Eye (tissue), 1 donor: ENCODE measurements at regions not wholly inside any gene's neighbourhood (a gene's known extent, or its start where the extent isn't known, plus 50 kb on each side); places are given as distances from the start of the nearest gene placed in this dataset.
"Not testable (repeated sequence)": the region's sequence is repeated elsewhere in the genome, so short reads cannot be mapped to it uniquely, and the experiment has no call there.

Source experiments
- DNase-seq: peaks from one replicate; pipeline ENCODE4 v3.0.0-alpha.2; 2015

DNA sequence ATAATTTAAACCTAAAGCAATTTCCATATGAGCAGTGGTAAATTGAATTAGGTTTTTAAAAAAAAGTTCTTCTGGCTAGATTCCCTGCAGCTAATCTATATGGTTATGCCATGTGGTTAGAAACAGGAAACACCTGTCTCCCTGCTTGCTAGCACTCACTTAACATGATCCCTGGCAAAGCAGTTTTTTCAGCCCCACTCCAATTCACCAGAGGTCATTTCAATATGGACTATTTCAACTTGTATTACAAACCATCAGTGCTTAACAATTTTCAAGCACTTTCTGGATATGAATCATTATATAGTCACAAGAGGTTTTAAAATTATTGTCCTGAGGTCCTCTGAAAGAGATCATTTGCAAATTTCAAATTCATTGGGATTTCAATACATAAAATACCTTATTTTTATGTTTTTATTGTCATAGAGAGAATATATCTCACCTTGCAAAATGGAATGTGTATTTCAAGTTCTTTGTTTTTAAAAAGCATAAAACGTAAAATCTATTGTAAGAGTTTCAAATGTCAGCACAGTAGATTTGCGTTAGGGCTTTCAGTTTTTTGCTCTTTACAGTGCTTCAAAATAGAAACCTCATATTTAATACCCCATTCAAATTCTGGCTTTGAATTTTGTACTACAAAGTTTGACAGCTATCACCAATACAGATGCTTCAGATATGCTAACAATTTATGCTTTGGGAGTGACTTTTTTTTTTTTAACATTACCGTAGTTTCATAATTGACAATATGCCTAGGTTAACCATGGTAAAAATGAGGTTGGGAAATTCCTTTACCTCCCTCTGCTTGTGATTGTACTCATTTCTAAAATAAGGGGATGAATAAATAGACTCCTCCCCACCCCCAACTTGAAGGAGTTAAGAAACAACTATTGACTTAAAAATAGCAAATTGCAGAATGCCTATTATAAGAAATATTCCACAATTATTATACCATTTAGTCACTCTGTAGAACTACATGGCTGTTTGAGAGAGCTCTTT, 117.5 kb upstream of the HGF start:
- DNase-seq, result no peak

DNA sequence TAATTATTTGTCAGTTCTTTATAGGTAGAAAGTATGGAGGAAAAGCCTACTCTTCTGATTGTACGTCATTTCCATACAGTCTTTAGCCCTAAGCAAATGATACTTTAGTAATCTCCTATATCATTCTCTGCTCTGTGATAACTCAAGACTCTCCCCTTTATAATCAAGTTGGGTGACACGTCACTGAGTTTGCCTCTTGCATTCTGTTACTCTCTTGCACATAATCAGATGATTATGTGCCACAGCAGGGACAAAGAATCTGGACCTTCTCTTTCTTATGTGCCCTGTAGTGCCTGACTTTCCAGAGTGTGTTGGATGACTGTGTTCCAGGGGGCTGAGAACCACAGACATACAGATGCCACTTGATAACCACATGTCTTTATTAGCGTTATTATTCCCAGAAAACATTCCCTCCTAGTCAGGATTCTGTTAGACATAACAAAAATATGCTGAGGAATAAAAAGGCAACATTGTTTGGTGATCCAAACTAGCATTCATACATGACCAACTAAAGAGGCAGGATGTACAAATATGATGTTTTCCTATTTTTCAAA, 116.4 kb upstream of the HGF start:
- DNase-seq, result no peak

GRCh38 chr7:81884817-81885216, 115.0 kb upstream of the HGF start:
- DNase-seq, result no peak

- no peak for DNase-seq
These were observed 114.0 kb upstream of the HGF start for GRCh38 chr7:81883801-81884393.

GRCh38 chr7:81882086-81882485, 112.2 kb upstream of the HGF start:
- no peak for DNase-seq

- DNase-seq, result no peak
These were observed 108.0 kb upstream of the HGF start for GRCh38 chr7:81877890-81878289.

DNA sequence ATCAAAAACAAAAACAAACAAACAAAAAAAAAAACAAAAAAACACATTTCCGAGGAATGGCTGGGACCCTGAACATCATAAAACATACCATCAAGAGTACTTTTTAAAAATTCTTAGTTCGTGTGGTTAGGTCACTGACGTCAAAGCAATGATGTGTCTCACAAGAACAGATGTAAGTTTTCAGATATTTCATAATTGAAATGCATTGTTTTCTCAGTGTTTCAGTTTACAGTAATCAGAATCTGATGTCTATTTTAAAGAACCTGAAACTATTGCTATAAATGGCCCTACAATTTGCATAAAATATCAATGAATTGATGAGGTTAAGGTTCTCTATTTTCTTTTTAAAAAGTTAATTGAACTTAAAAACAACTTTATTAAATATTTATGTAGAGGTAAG, 103.7 kb upstream of the HGF start:
- DNase-seq, result no peak

DNA sequence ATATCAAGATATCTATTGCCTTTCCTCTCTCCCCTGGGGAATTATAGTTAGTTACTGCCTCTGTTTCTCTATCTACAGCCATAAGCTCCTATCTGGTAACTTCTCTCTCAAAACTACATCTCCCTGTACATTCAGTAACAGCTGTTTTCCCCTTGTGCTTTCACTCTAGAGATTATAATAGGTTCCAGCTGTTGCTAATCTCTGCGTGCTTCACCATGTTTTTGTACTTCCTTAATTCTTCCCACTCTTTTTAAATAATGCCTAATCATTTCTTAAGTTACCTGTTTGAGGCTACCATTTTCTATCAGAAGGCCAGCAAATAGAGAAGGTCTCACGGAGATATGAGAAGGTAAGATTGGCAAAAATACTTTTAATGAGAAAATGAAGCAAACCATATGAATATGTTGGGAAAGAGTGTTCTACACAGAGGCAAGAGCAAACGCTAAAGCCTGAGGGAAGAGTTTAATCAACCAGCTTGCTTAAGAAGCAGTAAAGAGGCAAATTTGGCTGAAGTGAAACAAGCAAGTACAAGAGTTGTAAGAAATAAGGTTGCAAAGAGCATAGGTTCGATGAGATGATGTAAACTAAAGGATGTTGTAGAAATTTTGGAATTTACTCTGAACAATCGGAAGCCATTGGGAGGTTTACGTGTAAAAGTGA, 101.9 kb upstream of the HGF start:
- DNase-seq, result peak; percentile 5

GRCh38 chr7:81870608-81871007, 100.8 kb upstream of the HGF start:
- DNase-seq, result no peak

DNA sequence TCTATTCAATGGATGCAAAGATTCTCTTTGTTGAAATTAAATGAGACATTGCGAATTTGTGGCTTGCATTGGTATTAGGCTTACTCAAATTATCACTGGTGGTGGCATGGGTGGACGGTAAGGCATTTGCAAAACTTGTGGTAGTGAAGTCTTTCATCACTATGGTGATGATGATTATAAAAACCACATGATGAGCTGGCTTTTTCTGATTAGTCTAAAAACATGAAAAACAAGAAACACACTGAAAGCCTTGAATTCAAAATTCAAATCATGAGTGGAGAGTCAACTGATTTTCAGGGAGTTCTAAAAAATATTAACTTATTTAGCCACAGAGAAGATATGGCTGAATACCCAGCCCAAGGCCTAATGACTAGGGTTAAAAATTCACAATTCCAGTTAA, 99.8 kb upstream of the HGF start:
- DNase-seq, result no peak

GRCh38 chr7:81865754-81866153, 95.9 kb upstream of the HGF start:
- no peak for DNase-seq

DNA sequence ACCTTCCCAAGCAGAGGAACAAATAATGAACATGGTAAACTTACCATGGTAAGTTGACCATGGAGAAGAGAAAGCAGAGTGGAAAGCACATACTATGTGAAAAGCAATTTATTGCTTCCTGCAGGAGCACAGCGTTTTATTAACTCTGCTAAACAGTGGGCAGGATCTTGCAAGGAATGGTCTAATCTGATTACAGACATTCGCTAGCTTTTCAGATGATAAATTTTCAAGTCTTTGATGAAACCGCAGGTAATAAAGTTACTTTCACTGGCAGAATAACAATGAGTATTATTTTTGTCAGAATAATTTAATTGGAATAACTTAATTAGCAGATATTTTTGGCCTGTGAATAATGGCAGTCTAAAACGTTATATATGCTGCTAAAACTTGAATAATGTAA, 89.6 kb upstream of the HGF start:
- DNase-seq, result no peak

DNA sequence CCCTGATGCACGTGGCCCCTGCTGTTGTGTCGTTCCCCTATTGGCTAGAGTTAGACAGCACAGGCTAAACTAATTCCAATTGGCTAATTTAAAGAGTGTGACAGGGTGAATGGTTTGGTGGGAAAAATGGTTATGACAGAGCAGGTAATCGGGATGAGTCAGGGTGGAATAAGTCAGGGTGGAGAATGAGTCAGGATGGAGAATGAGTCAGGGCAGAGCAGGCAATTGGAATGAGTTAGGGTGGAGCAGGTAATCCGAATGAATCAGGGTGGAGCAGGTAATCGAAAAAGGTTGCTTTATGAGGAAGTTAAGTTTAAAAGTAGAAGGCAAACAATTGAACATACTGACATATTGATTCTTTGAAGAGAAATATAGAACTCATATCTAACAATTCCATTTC, 89.0 kb upstream of the HGF start:
- not testable (repeated sequence) for DNase-seq

DNA sequence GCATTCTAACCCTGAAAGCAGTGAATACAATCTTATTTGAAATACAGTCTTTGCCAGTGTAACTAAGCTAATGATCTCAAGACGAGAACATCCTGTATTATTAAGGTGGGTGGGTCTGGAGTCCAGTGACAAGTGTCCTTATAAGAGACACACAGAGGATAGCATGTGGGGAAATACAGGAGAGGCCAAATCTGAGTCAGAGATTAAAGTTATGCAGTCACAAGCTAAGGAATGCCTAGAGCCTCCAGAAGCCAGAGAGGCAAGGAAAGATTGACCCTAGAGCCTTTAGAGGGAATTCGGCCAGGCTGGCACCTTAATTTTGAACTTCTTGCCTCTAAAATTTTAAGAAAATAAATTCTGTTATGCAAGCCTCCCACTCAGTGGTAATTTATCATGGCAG, 87.5 kb upstream of the HGF start:
- no peak for DNase-seq

DNA sequence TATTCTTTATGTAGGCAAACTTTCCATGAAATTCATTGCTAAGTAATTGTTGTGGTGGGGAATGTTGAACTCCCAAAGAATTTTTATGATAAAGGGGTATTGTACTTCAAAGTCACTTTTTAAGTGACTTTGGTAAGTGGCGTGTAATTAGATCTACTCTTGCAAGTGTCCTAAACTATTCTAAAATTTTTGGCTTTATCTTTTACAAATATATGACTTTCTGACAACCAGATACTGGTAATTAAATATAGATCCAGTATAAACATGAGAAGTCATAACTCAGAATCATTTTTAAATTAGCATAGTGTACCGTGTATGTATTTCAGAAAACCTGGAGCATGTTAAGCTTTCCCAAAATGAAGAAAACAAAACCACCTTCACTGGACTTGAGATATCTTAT, 84.7 kb upstream of the HGF start:
- DNase-seq, result no peak

DNA sequence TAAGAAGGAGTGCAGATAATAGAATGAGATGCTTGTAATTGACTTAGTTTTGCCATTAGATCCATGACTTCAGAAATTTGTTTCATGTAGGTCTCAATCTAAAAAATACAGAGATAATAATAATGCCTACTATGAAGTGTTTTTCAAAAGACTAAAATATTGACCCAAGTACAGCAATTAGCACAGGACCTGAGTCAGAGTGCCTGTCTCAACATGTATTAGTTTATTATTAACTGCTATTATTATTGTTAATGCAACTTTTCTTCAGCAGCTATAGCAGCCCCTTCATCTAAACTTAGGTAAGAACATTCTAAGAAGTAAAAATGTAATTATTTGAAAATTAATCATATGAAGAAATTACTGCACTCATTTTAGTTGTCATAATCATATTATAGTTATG, 82.9 kb upstream of the HGF start:
- no peak for DNase-seq

DNA sequence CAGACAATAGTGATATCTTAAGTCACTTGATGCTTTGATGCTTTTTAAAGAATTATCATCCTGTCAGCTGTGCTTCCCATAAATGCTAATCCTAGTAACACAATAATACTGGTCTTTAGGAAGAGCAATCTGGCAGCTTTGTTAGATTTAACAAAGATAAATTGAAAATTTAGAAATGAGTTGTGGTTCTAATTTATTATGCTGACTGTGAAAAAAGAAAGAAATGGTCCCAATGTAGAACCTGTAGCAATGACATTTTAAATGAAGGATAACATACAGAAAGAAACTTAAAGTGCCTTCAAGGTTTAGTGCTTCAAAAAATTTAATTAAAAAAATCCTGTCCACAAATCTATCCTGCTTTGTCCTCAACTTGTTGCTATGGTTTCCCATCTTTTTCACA, 81.6 kb upstream of the HGF start:
- DNase-seq, result no peak

- peak; percentile 15 for DNase-seq
These were observed 76.6 kb upstream of the HGF start for GRCh38 chr7:81846398-81846797.

- DNase-seq, result peak; percentile 56
These were observed 75.9 kb upstream of the HGF start for GRCh38 chr7:81845744-81846241.

GRCh38 chr7:81843657-81844056, 73.8 kb upstream of the HGF start:
- not testable (repeated sequence) for DNase-seq

DNA sequence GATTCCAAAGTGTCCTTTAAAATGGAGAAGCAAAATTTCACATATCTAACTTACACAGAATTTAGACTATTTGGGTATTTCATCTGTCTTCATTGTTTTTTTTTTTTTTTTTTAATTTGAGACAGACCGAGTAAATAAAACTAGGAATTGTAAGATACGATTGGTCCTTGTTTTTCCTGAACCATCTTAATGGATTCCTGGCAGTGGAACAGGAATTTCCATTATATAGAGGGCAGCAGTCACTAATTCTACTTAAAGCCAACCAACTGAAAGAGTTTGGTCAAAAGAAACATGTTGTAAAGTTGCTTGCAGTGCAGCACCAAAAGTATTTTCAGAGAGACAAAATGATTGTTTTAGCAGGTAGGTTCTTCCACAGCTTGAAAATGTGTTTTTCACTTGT, 72.5 kb upstream of the HGF start:
- DNase-seq, result no peak

GRCh38 chr7:81839708-81840369, 70.0 kb upstream of the HGF start:
- no peak for DNase-seq

- no peak for DNase-seq
These were observed 63.6 kb upstream of the HGF start for GRCh38 chr7:81833401-81833800.
